ENCODE measurements at regions not wholly inside any gene's neighbourhood (a gene's known extent, or its start where the extent isn't known, plus 50 kb on each side); places are given as distances from the start of the nearest gene placed in this dataset.

DNA sequence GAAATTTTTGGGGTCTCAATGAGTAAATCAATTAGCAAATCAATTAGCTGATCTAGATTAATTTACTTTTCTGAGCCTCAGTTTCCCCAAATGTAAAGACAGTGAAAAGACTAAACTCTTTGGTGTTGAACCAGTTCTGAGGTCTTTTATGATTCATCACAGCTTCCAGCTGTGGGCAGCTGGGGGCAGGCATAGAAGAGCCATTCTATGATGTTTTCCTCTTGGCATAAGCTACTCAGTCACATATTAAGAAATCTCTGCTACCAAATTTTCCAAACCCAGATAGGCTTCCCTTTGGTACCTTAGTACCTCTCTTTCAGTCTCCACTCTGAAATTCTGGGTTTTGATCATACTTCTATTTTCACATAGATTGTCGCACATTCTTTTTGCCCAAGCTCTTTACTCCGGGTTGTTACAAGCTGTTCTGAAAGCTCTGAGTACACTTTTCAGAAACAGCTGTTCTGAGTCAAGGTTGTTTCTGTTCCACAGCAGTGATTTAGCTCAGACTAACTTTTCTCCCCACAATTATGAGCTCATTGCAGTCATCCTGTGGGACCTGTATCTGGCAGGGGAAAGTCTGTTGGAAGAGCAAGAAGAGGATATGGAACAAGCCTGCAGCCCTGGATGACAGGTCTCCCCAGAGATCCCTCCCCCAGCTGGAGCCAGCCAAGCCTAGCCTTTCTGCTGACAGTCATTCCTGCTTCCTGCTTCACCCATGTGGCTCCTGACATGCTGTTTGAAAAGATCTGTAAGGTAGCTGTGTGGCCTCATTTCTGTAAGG, 599.6 kb upstream of the GHITM start:
- H3K79me2 ChIP-seq (ENCODE audit: insufficient read depth, low read length) = no peaks in the 10 kb centered on the region
- peaks cover 40% of the 10 kb centered on the region for H3K4me1 ChIP-seq (ENCODE audit: insufficient read depth, low read length)
- no peaks in the 10 kb centered on the region for H3K9me3 ChIP-seq (ENCODE audit: insufficient read depth, low read depth, low read length)
- peak overlapping the region; percentile 3 for H2AFZ ChIP-seq (ENCODE audit: low read depth, low read length)
- H4K20me1 ChIP-seq (ENCODE audit: insufficient read depth, low read length) = no peaks in the 10 kb centered on the region
- FAIRE-seq (no peak), DNase-seq (ENCODE audit: low read depth) (peak; percentile 91)
- H3K9ac ChIP-seq (ENCODE audit: low read length) = peak overlapping the region; percentile 61
- no peaks in the 10 kb centered on the region for H3K36me3 ChIP-seq (ENCODE audit: insufficient read depth, low read length)
- no peaks in the 10 kb centered on the region for H3K36me3 Mint-ChIP-seq (ENCODE audit: low read depth, unreplicated experiment)
- H3K4me2 ChIP-seq (ENCODE audit: low read length) = peak overlapping the region; percentile 42
- peak overlapping the region; percentile 61 for H3K4me3 Mint-ChIP-seq (ENCODE audit: unreplicated experiment)
- H3K27ac Mint-ChIP-seq (ENCODE audit: unreplicated experiment) = peak overlapping the region; percentile 97
- no peaks in the 10 kb centered on the region for H3K27me3 ChIP-seq (ENCODE audit: insufficient read depth, low read length)
- H3K27me3 Mint-ChIP-seq (ENCODE audit: low read depth, unreplicated experiment) = no peaks in the 10 kb centered on the region
- no peak for TF ChIP-seq EZH2 (IDR thresholded peaks at IDR 0.05; ENCODE audit: insufficient read depth, low read length)
- TF ChIP-seq, protein P1, sequence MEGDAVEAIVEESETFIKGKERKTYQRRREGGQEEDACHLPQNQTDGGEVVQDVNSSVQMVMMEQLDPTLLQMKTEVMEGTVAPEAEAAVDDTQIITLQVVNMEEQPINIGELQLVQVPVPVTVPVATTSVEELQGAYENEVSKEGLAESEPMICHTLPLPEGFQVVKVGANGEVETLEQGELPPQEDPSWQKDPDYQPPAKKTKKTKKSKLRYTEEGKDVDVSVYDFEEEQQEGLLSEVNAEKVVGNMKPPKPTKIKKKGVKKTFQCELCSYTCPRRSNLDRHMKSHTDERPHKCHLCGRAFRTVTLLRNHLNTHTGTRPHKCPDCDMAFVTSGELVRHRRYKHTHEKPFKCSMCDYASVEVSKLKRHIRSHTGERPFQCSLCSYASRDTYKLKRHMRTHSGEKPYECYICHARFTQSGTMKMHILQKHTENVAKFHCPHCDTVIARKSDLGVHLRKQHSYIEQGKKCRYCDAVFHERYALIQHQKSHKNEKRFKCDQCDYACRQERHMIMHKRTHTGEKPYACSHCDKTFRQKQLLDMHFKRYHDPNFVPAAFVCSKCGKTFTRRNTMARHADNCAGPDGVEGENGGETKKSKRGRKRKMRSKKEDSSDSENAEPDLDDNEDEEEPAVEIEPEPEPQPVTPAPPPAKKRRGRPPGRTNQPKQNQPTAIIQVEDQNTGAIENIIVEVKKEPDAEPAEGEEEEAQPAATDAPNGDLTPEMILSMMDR (IDR thresholded peaks at IDR 0.05; ENCODE audit: insufficient read depth, low read depth, low read length) = no peak
- H3K4me3 ChIP-seq (ENCODE audit: insufficient read depth, low read depth, low read length) = no peak overlapping the region
- H3K9me3 Mint-ChIP-seq (ENCODE audit: unreplicated experiment) = no peaks in the 10 kb centered on the region
- H3K4me1 Mint-ChIP-seq (ENCODE audit: low read depth, unreplicated experiment) = peaks cover 68% of the 10 kb centered on the region
- peak overlapping the region; percentile 80 for H3K27ac ChIP-seq (ENCODE audit: low read depth, low read length)

DNA sequence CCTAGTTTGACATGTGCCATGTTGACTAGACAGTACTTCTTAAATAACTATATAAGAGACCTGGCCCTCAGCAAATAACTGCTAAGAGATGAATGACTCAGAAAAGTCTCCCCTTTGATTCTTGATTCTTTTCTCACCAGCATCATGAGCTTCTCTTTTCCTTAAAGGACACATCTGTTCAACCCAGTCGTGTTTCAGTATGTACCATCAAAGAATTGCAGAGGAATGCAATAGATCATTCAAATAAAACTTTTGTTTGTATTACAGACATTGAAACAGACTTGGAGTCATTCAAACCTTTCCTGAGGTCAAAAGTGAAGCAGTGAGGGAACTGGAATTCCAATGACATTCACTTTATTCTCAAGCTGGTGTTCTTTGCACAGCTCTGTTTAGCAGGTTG, 598.3 kb upstream of the GHITM start:
- Histone ChIP-seq H3K36me3 (ENCODE audit: insufficient read depth, low read length) (no peaks in the 10 kb centered on the region), H3K79me2 (ENCODE audit: insufficient read depth, low read length) (no peaks in the 10 kb centered on the region), H3K9ac (ENCODE audit: low read length) (no peak overlapping the region), H2AFZ (ENCODE audit: low read depth, low read length) (no peak overlapping the region), H3K9me3 (ENCODE audit: insufficient read depth, low read depth, low read length) (no peaks in the 10 kb centered on the region), H3K27me3 (ENCODE audit: insufficient read depth, low read length) (no peaks in the 10 kb centered on the region), H3K27ac (ENCODE audit: low read depth, low read length) (peak overlapping the region; percentile 80), H3K4me1 (ENCODE audit: insufficient read depth, low read length) (peaks cover 47% of the 10 kb centered on the region), H3K4me2 (ENCODE audit: low read length) (no peak overlapping the region), H4K20me1 (ENCODE audit: insufficient read depth, low read length) (no peaks in the 10 kb centered on the region), H3K4me3 (ENCODE audit: insufficient read depth, low read depth, low read length) (no peak overlapping the region)
- Mint-ChIP-seq H3K9me3 (ENCODE audit: unreplicated experiment) (no peaks in the 10 kb centered on the region), H3K4me1 (ENCODE audit: low read depth, unreplicated experiment) (peaks cover 74% of the 10 kb centered on the region), H3K27me3 (ENCODE audit: low read depth, unreplicated experiment) (no peaks in the 10 kb centered on the region), H3K36me3 (ENCODE audit: low read depth, unreplicated experiment) (no peaks in the 10 kb centered on the region), H3K27ac (ENCODE audit: unreplicated experiment) (peak overlapping the region; percentile 97), H3K4me3 (ENCODE audit: unreplicated experiment) (peak overlapping the region; percentile 61)
- FAIRE-seq (no peak), DNase-seq (ENCODE audit: low read depth) (peak; percentile 61)
- no peak for TF ChIP-seq EZH2 (IDR thresholded peaks at IDR 0.05; ENCODE audit: insufficient read depth, low read length)
- TF ChIP-seq, protein P1 (IDR thresholded peaks at IDR 0.05; ENCODE audit: insufficient read depth, low read depth, low read length) = no peak
